ENCODE measurements at regions not wholly inside any gene's neighbourhood (a gene's known extent, or its start where the extent isn't known, plus 50 kb on each side); places are given as distances from the start of the nearest gene placed in this dataset.

- no peak for DNase-seq (ENCODE audit: low spot score)
- intact Hi-C loops (cut with DNase I): no loop called here
- no peak for ATAC-seq
Measured at GRCh38 chr2:81940266-81940955, 1635.9 kb upstream of the LRRTM1 start.

GRCh38 chr2:81937944-81938343 lies 1633.4 kb upstream of the LRRTM1 start:
- intact Hi-C loops (cut with DNase I): no loop called here
- no peak for DNase-seq (ENCODE audit: low spot score)
- no peak for ATAC-seq

- no peak for ATAC-seq
- DNase-seq (ENCODE audit: low spot score): no peak
- intact Hi-C loops (cut with DNase I): no loop called here
Measured at GRCh38 chr2:81903534-81903933, 1599.0 kb upstream of the LRRTM1 start.

GRCh38 chr2:81901017-81901416 lies 1596.5 kb upstream of the LRRTM1 start:
- ATAC-seq (no peak), DNase-seq (ENCODE audit: low spot score) (no peak)
- intact Hi-C loops (cut with DNase I): no loop called here

GRCh38 chr2:81895620-81896250 lies 1591.2 kb upstream of the LRRTM1 start:
- DNase-seq (ENCODE audit: low spot score): no peak
- no peak for ATAC-seq
- intact Hi-C loops (cut with DNase I): loop anchor here (10.0 kb wide), 1 partner anchor 1909 kb away; no protein-coding TSS in a partner anchor

GRCh38 chr2:81894451-81894990 lies 1590.0 kb upstream of the LRRTM1 start:
- ATAC-seq (no peak), DNase-seq (ENCODE audit: low spot score) (no peak)
- intact Hi-C loops (cut with DNase I): loop anchor here (10.0 kb wide), 1 partner anchor 1910 kb away; no protein-coding TSS in a partner anchor

- intact Hi-C loops (cut with DNase I): no loop called here
- no peak for ATAC-seq
Measured at GRCh38 chr2:81876624-81877023, 1572.1 kb upstream of the LRRTM1 start.

GRCh38 chr2:81872006-81872405 lies 1567.5 kb upstream of the LRRTM1 start:
- ATAC-seq (no peak), DNase-seq (ENCODE audit: low spot score) (no peak)
- intact Hi-C loops (cut with DNase I): no loop called here

More at GRCh38 chr2:81876624-81877023, 1572.1 kb upstream of the LRRTM1 start:
- no peak for DNase-seq (ENCODE audit: low spot score)

GRCh38 chr2:81870119-81870518 lies 1565.6 kb upstream of the LRRTM1 start:
- DNase-seq (ENCODE audit: low spot score): no peak
- intact Hi-C loops (cut with DNase I): no loop called here
- ATAC-seq: no peak

- no peak for ATAC-seq
- no peak for DNase-seq (ENCODE audit: low spot score)
- intact Hi-C loops (cut with DNase I): no loop called here
Measured at GRCh38 chr2:81858998-81859397, 1554.4 kb upstream of the LRRTM1 start.

- ATAC-seq (no peak), DNase-seq (ENCODE audit: low spot score) (no peak)
- intact Hi-C loops (cut with DNase I): no loop called here
Measured at GRCh38 chr2:81853341-81853740, 1548.8 kb upstream of the LRRTM1 start.

- ATAC-seq (no peak), DNase-seq (ENCODE audit: low spot score) (no peak)
- intact Hi-C loops (cut with DNase I): no loop called here
Measured at GRCh38 chr2:81852651-81853050, 1548.1 kb upstream of the LRRTM1 start.

- ATAC-seq (no peak), DNase-seq (ENCODE audit: low spot score) (no peak)
- intact Hi-C loops (cut with DNase I): no loop called here
Measured at GRCh38 chr2:81839780-81840179, 1535.2 kb upstream of the LRRTM1 start.

GRCh38 chr2:81835321-81836000 lies 1530.9 kb upstream of the LRRTM1 start:
- intact Hi-C loops (cut with DNase I): no loop called here
- ATAC-seq: no peak
- DNase-seq (ENCODE audit: low spot score): no peak

GRCh38 chr2:81786811-81787210 lies 1482.3 kb upstream of the LRRTM1 start:
- ATAC-seq: no peak
- intact Hi-C loops (cut with DNase I): no loop called here
- DNase-seq (ENCODE audit: low spot score): no peak

GRCh38 chr2:81767187-81767912 lies 1462.8 kb upstream of the LRRTM1 start:
- ATAC-seq (no peak), DNase-seq (ENCODE audit: low spot score) (no peak)
- intact Hi-C loops (cut with DNase I): no loop called here

- DNase-seq (ENCODE audit: low spot score) (no peak), ATAC-seq (no peak)
- intact Hi-C loops (cut with DNase I): no loop called here
Measured at GRCh38 chr2:81747481-81748070, 1443.0 kb upstream of the LRRTM1 start.

- DNase-seq (ENCODE audit: low spot score) (no peak), ATAC-seq (no peak)
- intact Hi-C loops (cut with DNase I): no loop called here
Measured at GRCh38 chr2:81739966-81740365, 1435.4 kb upstream of the LRRTM1 start.

- no peak for ATAC-seq
- no peak for DNase-seq (ENCODE audit: low spot score)
- intact Hi-C loops (cut with DNase I): no loop called here
Measured at GRCh38 chr2:81734981-81735380, 1430.4 kb upstream of the LRRTM1 start.
